ENCODE measurements at regions not wholly inside any gene's neighbourhood (a gene's known extent, or its start where the extent isn't known, plus 50 kb on each side); places are given as distances from the start of the nearest gene placed in this dataset.

GRCh38 chr5:82355053-82355452, 76.9 kb upstream of the RPS23 start (continued):
- TF ChIP-seq STAT6 (CRISPR knock-in tag; IDR thresholded peaks at IDR 0.05; ENCODE audit: borderline replicate concordance) (no peak), REL (CRISPR knock-in tag; conservative IDR thresholded peaks at IDR 0.05) (no peak), SRSF1 (optimal IDR thresholded peaks at IDR 0.05; ENCODE audit: low read depth, low read length) (no peak), HDAC2 (CRISPR knock-in tag; IDR thresholded peaks at IDR 0.05) (no peak), CCAR2 (optimal IDR thresholded peaks at IDR 0.05; ENCODE audit: low read depth, low read length) (no peak), NBN (conservative IDR thresholded peaks at IDR 0.05) (no peak)

- TF ChIP-seq TOE1 (CRISPR knock-in tag; IDR thresholded peaks at IDR 0.05), result no peak
- no peak for TF ChIP-seq ELF1 (CRISPR knock-in tag; IDR thresholded peaks at IDR 0.05)
- TF ChIP-seq TRAFD1 (CRISPR knock-in tag; IDR thresholded peaks at IDR 0.05; ENCODE audit: borderline replicate concordance), result no peak
- no peak for TF ChIP-seq GTF3A (CRISPR knock-in tag; conservative IDR thresholded peaks at IDR 0.05)
- no peak for TF ChIP-seq HNF4A (CRISPR knock-in tag; IDR thresholded peaks at IDR 0.05)
- FAIRE-seq, result no peak
- H3K4me3 ChIP-seq (replicated peaks in 1 of 3; ENCODE audit: insufficient read depth in 1 of 3, low read depth in 2 of 3, low read length in 3 of 3), result no peak overlapping the region
- ATAC-seq, result no peak
- H3K79me2 ChIP-seq (ENCODE audit: insufficient read depth, low read length), result no peaks in the 10 kb centered on the region
- no peaks in the 10 kb centered on the region for H3K9me3 ChIP-seq (ENCODE audit: low read length)
- in situ Hi-C loops (cut with HindIII; ENCODE audit: extremely low pct_ligation_motif_present, low pct_unique_long_range_greater_than_20kb) (loop anchor here (5.0 to 25.0 kb wide), 4 partner anchors 283 to 1208 kb away; partner anchors contain the start of genes TMEM167A and XRCC4), intact Hi-C loops (cut with micrococcal nuclease; ENCODE audit: unreplicated experiment) (loop anchor here (5.0 to 10.0 kb wide), 5 partner anchors 140 to 1208 kb away; partner anchors contain the start of genes TMEM167A and XRCC4)
- no peaks in the 10 kb centered on the region for H3K27me3 ChIP-seq (ENCODE audit: control insufficient read depth in 1 of 2, insufficient read depth in 2 of 2, low read length in 2 of 2)
- POLR2A ChIA-PET, result no interaction called here
- DNase-seq (ENCODE audit: low spot score), result no peak
- H3K27ac ChIP-seq (ENCODE audit: extremely low read length, insufficient read depth, low read length), result no peak overlapping the region
- no peak overlapping the region for H3K9ac ChIP-seq (ENCODE audit: insufficient read depth, low read depth, low read length)
- no peak overlapping the region for H3K4me2 ChIP-seq (ENCODE audit: low read depth, low read length)
- no peaks in the 10 kb centered on the region for H4K20me1 ChIP-seq (ENCODE audit: insufficient read depth, low read length)
- H3K4me1 ChIP-seq (ENCODE audit: insufficient read depth, low read length), result peaks cover 41% of the 10 kb centered on the region
- 96% methylated on average over 2 of the region's 2 CpGs for WGBS (ENCODE audit: low lambda C conversion rate)
- H2AFZ ChIP-seq (ENCODE audit: low read length), result no peak overlapping the region
- no peaks in the 10 kb centered on the region for H3K36me3 ChIP-seq (replicated peaks in 1 of 2; ENCODE audit: control insufficient read depth in 1 of 2, insufficient read depth in 2 of 2, low read length in 2 of 2)
- CTCF ChIA-PET (ENCODE audit: low intra/inter-chr PET ratio, low total read pairs), result no interaction called here
- no TSS peak for BruUV-seq (replicated peaks)
Measured at GRCh38 chr5:82354543-82354942, 76.4 kb upstream of the RPS23 start.

All from HepG2 (cell line).